IMR-90 (cell line): ENCODE measurements at regions not wholly inside any gene's neighbourhood (a gene's known extent, or its start where the extent isn't known, plus 50 kb on each side); places are given as distances from the start of the nearest gene placed in this dataset.

Experiments
- ATAC-seq: fragments of 200-7000 bp; cut with Tn5 transposase; 2 replicates; pipeline ENCODE4 v1.9.1; 2020; ENCODE audit warnings: low read depth, mild to moderate bottlenecking, moderate library complexity
- BruUV-seq: library from RNA; stranded (reverse); fragments of 400-500 nt; replicated peaks from 2 replicates; lab custom pipeline; 2021; lab: Mats Ljungman, UMichigan
- CTCF ChIA-PET: fragments of 300-600 bp; formaldehyde crosslinking; extraction: SDS; loops from one replicate; lab custom pipeline; 2021; ENCODE audit warnings: antibody characterized with exemption; lab: Yijun Ruan, JAX
- POLR2A ChIA-PET: fragments of 300-600 bp; sonication (Branson Sonifier 250); formaldehyde crosslinking; loops from one replicate; lab custom pipeline; 2022; ENCODE audit warnings: antibody characterized with exemption; ENCODE audit not compliant: unreplicated experiment; lab: Charles Lee
- DNase-seq: peaks from one replicate; pipeline ENCODE4 v3.0.0; 2013
- H2AFZ ChIP-seq: replicated peaks from 2 replicates; pipeline ENCODE3; 2013; ENCODE audit warnings: low read length, mild to moderate bottlenecking; ENCODE audit not compliant: poor library complexity
- H2AK5ac ChIP-seq: 2 replicates; pipeline ENCODE4 v1.6.1; 2013; ENCODE audit warnings: low read depth, low read length, inconsistent platforms
- H2AK9ac ChIP-seq: replicated peaks from 2 replicates; pipeline ENCODE3; 2013; ENCODE audit warnings: mild to moderate bottlenecking, low read depth, low read length, moderate library complexity; ENCODE audit not compliant: poor library complexity
- H2BK120ac ChIP-seq: 2 replicates; pipeline ENCODE4 v1.6.1; 2013; ENCODE audit warnings: low read depth, low read length, inconsistent platforms
- H2BK15ac ChIP-seq: 3 replicates; pipeline ENCODE4 v1.6.1; 2013; ENCODE audit warnings: low read depth, low read length, inconsistent platforms
- H2BK20ac ChIP-seq: 2 replicates; pipeline ENCODE4 v1.6.1; 2013; ENCODE audit warnings: low read depth, mild to moderate bottlenecking, inconsistent platforms, low read length, moderate library complexity
- H2BK5ac ChIP-seq: 2 replicates; pipeline ENCODE4 v1.6.1; 2013; ENCODE audit warnings: mild to moderate bottlenecking, low read depth, low read length, inconsistent platforms; ENCODE audit not compliant: poor library complexity, severe bottlenecking
- H3K14ac ChIP-seq: replicated peaks from 2 replicates; pipeline ENCODE4 v1.6.1; 2013; ENCODE audit warnings: low read depth, low read length, inconsistent platforms
- H3K18ac ChIP-seq: 2 replicates; pipeline ENCODE4 v1.6.1; 2013; ENCODE audit warnings: low read depth, low read length, control low read depth
- H3K23ac ChIP-seq: 2 replicates; pipeline ENCODE4 v1.6.1; 2013; ENCODE audit warnings: low read depth, low read length, inconsistent platforms
- H3K27ac ChIP-seq: 2 replicates; pipeline ENCODE4 v1.5.1; 2013; ENCODE audit warnings: mild to moderate bottlenecking, control low read depth, low read length; ENCODE audit not compliant: insufficient read depth
- H3K27me3 ChIP-seq: 2 replicates; pipeline ENCODE4 v1.6.1; 2013; ENCODE audit warnings: low read length; ENCODE audit not compliant: control insufficient read depth, insufficient read depth
- H3K36me3 ChIP-seq: 2 replicates; pipeline ENCODE4 v1.6.1; 2013; ENCODE audit warnings: low read length, mixed read lengths; ENCODE audit not compliant: control insufficient read depth, insufficient read depth
- H3K4ac ChIP-seq: 2 replicates; pipeline ENCODE4 v1.6.1; 2013; ENCODE audit warnings: low read depth, low read length, inconsistent platforms
- H3K4me1 ChIP-seq: 2 replicates; pipeline ENCODE4 v1.6.1; 2013; ENCODE audit warnings: low read length, mixed read lengths; ENCODE audit not compliant: control insufficient read depth, insufficient read depth
- H3K4me2 ChIP-seq: 2 replicates; pipeline ENCODE4 v1.6.1; 2013; ENCODE audit warnings: low read depth, mild to moderate bottlenecking, control low read depth, low read length, moderate library complexity
- H3K4me3 ChIP-seq: 2 replicates; pipeline ENCODE4 v1.5.1; 2013; ENCODE audit warnings: low read depth, mild to moderate bottlenecking, control low read depth, low read length, moderate library complexity; ENCODE audit not compliant: insufficient read depth
- H3K56ac ChIP-seq: 2 replicates; pipeline ENCODE4 v1.6.1; 2013; ENCODE audit warnings: low read length, inconsistent platforms; ENCODE audit not compliant: insufficient read depth; ENCODE audit errors: extremely low read depth
- H3K79me1 ChIP-seq, 2 experiments: 2 replicates each; pipeline ENCODE4 v1.6.1; 2013; ENCODE audit warnings: low read length in 2 of 2, inconsistent platforms in 1 of 2, low read depth in 1 of 2
- H3K9ac ChIP-seq: 2 replicates; pipeline ENCODE4 v1.6.1; 2013; ENCODE audit warnings: low read depth, low read length, control low read depth
- H3K9me1 ChIP-seq: 2 replicates; pipeline ENCODE4 v1.6.1; 2013; ENCODE audit warnings: low read length, inconsistent platforms; ENCODE audit not compliant: insufficient read depth
- H3K9me3 ChIP-seq: 2 replicates; pipeline ENCODE4 v1.6.1; 2013; ENCODE audit warnings: low read length; ENCODE audit not compliant: control insufficient read depth, insufficient read depth
- H4K20me1 ChIP-seq: 2 replicates; pipeline ENCODE4 v1.6.1; 2013; ENCODE audit warnings: low read length, inconsistent platforms; ENCODE audit not compliant: insufficient read depth
- H4K5ac ChIP-seq: 2 replicates; pipeline ENCODE4 v1.6.1; 2013; ENCODE audit warnings: mild to moderate bottlenecking, low read depth, low read length, control low read depth
- H4K8ac ChIP-seq, 2 experiments: 2 replicates each; pipeline ENCODE4 v1.6.1; 2013; ENCODE audit warnings: low read depth in 2 of 2, low read length in 2 of 2, control low read depth in 1 of 2, inconsistent platforms in 1 of 2
- H4K91ac ChIP-seq: 2 replicates; pipeline ENCODE4 v1.6.1; 2013; ENCODE audit warnings: low read depth, low read length, inconsistent platforms; ENCODE audit not compliant: insufficient read depth
- CEBPB ChIP-seq: IDR thresholded peaks from 2 replicates; pipeline ENCODE4 v1.6.1; 2012; ENCODE audit warnings: low read depth, low read length, improper control_type of control experiment
- FOS ChIP-seq: fragments of 150-350 bp; IDR thresholded peaks from 2 replicates; pipeline ENCODE4 v1.6.1; 2016; ENCODE audit warnings: low read depth, low read length
- MAFK ChIP-seq: IDR thresholded peaks from 2 replicates; pipeline ENCODE4 v1.6.1; 2012; ENCODE audit warnings: low read depth, low read length, improper control_type of control experiment
- MXI1 ChIP-seq: IDR thresholded peaks from 2 replicates; pipeline ENCODE4 v1.6.1; 2012; ENCODE audit warnings: low read depth, mild to moderate bottlenecking, low read length, moderate library complexity, borderline replicate concordance
- NFE2L2 ChIP-seq: fragments of 150-350 bp; IDR thresholded peaks from 2 replicates; pipeline ENCODE4 v1.6.1; 2016; ENCODE audit warnings: low read depth, mild to moderate bottlenecking, low read length
- POLR2A ChIP-seq: IDR thresholded peaks from 2 replicates; pipeline ENCODE4 v1.6.1; 2012; ENCODE audit warnings: mild to moderate bottlenecking, low read depth, low read length
- RAD21 ChIP-seq: IDR thresholded peaks from 2 replicates; pipeline ENCODE4 v1.6.1; 2012; ENCODE audit warnings: low read length, improper control_type of control experiment
- RCOR1 ChIP-seq: IDR thresholded peaks from 2 replicates; pipeline ENCODE4 v1.6.1; 2012; ENCODE audit warnings: mild to moderate bottlenecking, low read length, improper control_type of control experiment; ENCODE audit not compliant: insufficient replicate concordance
- SMC3 ChIP-seq: fragments of 150-350 bp; IDR thresholded peaks from 2 replicates; pipeline ENCODE4 v1.6.1; 2016; ENCODE audit warnings: low read depth, mild to moderate bottlenecking, antibody characterized with exemption, low read length, moderate library complexity
- dilution Hi-C: fragments of 300-500 bp; cut with HindIII; formaldehyde crosslinking; loops from one replicate; pipeline ENCODE4 v1.14.3; 2018; ENCODE audit warnings: low sequenced_read_pairs; ENCODE audit not compliant: unreplicated experiment
- in situ Hi-C: fragments of 300-500 bp; cut with MboI; formaldehyde crosslinking; loops from 3 replicates; pipeline ENCODE4 v1.14.3; 2019; ENCODE audit warnings: low sequenced_read_pairs, inconsistent platforms, mixed read lengths
- intact Hi-C: fragments of 100-400 bp; cut with micrococcal nuclease; formaldehyde crosslinking; loops from 2 replicates; pipeline ENCODE4 v1.10.0; 2022
- TF ChIP-seq, protein P1 (sequence below): fragments of 150-350 bp; IDR thresholded peaks from 2 replicates; pipeline ENCODE4 v1.6.1; 2016; ENCODE audit warnings: low read depth, mild to moderate bottlenecking, low read length, moderate library complexity, borderline replicate concordance

DNA sequence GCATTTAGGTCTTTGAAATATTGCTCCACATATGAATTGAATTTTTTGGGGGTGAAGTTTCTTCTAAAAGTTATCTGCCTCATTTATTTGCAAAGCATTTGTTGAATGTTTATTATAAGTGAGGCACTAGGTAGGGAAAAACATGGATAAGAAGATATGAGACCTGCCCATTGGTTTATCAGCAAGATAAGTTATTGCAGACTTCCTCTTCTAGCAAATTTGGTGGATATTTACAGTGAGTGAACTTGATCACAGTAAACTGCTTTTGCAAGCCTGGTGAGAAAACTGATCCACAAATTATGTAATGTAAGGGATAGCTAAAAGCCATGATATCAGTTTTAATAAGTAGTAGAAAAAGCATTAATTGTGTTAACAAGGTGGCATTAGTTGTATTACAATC lies 364.8 kb downstream of the SOCS6 start:
- Histone ChIP-seq H4K8ac (no peak overlapping the region), H2BK15ac (no peak overlapping the region), H3K79me1 (no peaks in the 10 kb centered on the region), H2BK120ac (no peak overlapping the region), H3K4me1 (no peaks in the 10 kb centered on the region), H2BK5ac (no peak overlapping the region), H3K27me3 (no peaks in the 10 kb centered on the region), H3K4me3 (no peak overlapping the region), H4K20me1 (no peaks in the 10 kb centered on the region), H3K4me2 (no peak overlapping the region), H3K9me1 (no peaks in the 10 kb centered on the region), H3K27ac (no peak overlapping the region), H3K18ac (no peak overlapping the region), H3K4ac (no peak overlapping the region), H3K36me3 (no peaks in the 10 kb centered on the region), H2BK20ac (no peak overlapping the region), H2AK5ac (no peak overlapping the region), H2AK9ac (no peak overlapping the region), H2AFZ (no peak overlapping the region), H3K56ac (no peak overlapping the region), H3K9ac (no peak overlapping the region), H4K91ac (no peak overlapping the region), H3K9me3 (peaks cover 4% of the 10 kb centered on the region; the same call in 1 of the 2 replicates), H3K23ac (no peak overlapping the region), H4K5ac (no peak overlapping the region), H3K14ac (no peak overlapping the region)
- intact Hi-C loops (no loop called here), in situ Hi-C loops (no loop called here), dilution Hi-C loops (no loop called here)
- no TSS peak for BruUV-seq
- ATAC-seq (no peak), DNase-seq (no peak)
- POLR2A ChIA-PET: interaction anchor here (0.6 kb wide), 1 partner anchor 28 kb away, joined by 3 read pairs; no protein-coding TSS in a partner anchor
- CTCF ChIA-PET: no interaction called here
- no peak for TF ChIP-seq RAD21
- TF ChIP-seq POLR2A: no peak
- no peak for TF ChIP-seq MAFK
- TF ChIP-seq MXI1: no peak
- TF ChIP-seq SMC3: no peak
- TF ChIP-seq FOS: no peak
- TF ChIP-seq CEBPB: no peak
- no peak for TF ChIP-seq NFE2L2
- TF ChIP-seq, protein P1, sequence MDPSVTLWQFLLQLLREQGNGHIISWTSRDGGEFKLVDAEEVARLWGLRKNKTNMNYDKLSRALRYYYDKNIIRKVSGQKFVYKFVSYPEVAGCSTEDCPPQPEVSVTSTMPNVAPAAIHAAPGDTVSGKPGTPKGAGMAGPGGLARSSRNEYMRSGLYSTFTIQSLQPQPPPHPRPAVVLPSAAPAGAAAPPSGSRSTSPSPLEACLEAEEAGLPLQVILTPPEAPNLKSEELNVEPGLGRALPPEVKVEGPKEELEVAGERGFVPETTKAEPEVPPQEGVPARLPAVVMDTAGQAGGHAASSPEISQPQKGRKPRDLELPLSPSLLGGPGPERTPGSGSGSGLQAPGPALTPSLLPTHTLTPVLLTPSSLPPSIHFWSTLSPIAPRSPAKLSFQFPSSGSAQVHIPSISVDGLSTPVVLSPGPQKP: no peak
- TF ChIP-seq RCOR1: no peak
